GM18502 (cell line): ENCODE measurements at regions not wholly inside any gene's neighbourhood (a gene's known extent, or its start where the extent isn't known, plus 50 kb on each side); places are given as distances from the start of the nearest gene placed in this dataset.

ENCODE experiments used
- ATAC-seq: cut with Tn5 transposase; IDR thresholded peaks from one replicate; pipeline ENCODE4 v1.9.1; 2021; ENCODE audit warnings: mild to moderate bottlenecking; ENCODE audit not compliant: unreplicated experiment, poor library complexity

DNA sequence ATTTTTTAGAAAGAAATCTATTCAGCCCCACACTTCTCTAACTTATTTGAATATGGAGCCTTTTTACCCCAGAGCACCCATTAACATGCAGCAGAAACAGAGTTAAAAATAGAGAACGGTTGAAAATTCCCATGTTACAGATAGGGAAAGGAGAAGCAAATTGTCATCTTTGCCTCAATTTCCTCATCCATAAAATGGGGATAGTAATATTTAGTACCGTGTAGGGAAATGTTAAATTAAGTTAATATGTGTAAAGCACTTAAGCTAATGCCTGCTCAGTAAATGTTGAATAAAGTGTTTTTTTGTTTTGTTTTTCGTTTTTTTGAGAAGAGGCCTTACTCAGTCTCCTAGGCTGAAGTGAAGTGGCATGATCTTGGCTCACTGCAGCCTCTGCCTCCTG lies 50.3 kb downstream of the NAV1 start:
- no peak for ATAC-seq

GRCh38 chr1:201590474-201590873 lies 51.5 kb downstream of the NAV1 start:
- no peak for ATAC-seq

DNA sequence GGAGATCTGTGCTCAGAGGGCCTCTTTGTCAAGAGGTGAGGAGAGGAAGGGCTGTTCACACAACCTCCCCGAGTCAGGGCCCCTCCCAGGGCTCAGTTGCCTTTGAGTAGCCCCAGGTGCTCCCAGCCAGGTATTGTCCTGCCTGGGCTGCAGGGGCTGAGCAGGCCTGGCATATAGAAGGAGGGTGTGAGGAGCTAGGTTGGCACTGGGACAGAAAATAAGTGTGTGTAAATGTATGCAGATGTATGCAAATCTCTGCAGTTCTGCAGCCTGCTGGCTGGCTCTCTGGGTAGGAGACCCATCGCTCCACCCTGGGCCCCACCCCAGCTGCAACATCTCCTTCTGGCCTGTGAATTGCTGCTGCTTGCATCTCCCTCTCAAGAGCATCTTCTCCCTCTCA lies 52.4 kb downstream of the NAV1 start:
- no peak for ATAC-seq

DNA sequence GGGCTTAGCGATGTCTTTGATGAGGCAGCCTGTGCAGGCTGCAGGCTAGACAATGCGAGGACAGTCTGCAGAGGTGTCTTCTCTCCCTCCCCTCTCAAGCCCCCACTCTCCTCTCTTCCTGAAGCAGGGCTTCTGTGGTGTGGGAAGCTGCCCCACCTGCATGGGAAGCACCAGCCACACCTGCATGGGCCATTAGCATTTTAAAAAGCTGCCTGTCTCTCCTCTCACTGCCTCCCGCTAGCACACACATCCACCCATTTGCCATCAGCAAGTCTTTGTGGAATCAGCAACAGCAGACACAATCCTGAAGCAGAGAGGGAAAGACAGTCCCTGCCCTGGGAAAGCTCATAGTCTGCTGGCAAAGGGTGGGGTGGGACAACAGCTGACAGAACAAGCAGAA lies 53.1 kb downstream of the NAV1 start:
- ATAC-seq, result no peak

GRCh38 chr1:201593200-201593921 lies 54.4 kb downstream of the NAV1 start:
- no peak for ATAC-seq

GRCh38 chr1:201594575-201595245 lies 55.8 kb downstream of the NAV1 start:
- no peak for ATAC-seq

DNA sequence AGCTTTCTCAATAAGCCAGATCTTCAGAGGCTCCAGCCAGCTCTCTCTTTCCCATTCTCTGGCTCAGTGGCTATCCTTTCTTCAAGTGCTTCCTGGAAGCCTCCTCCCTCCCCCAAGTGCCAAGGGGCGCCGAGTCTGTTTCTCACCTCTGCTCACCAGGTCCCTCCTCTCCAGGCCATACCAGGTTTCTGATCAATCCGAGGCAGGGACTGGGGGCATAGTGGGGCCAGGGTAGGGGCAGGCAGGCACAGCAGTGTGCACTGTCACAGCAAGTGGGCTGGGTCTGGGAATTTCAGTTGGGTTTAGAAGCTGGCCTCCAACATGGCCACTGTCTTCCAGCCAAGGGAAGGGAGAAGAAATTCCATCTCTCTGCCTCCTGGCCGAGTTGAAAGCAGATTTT lies 56.5 kb downstream of the NAV1 start:
- no peak for ATAC-seq

GRCh38 chr1:201596101-201596868 lies 57.4 kb downstream of the NAV1 start:
- no peak for ATAC-seq

DNA sequence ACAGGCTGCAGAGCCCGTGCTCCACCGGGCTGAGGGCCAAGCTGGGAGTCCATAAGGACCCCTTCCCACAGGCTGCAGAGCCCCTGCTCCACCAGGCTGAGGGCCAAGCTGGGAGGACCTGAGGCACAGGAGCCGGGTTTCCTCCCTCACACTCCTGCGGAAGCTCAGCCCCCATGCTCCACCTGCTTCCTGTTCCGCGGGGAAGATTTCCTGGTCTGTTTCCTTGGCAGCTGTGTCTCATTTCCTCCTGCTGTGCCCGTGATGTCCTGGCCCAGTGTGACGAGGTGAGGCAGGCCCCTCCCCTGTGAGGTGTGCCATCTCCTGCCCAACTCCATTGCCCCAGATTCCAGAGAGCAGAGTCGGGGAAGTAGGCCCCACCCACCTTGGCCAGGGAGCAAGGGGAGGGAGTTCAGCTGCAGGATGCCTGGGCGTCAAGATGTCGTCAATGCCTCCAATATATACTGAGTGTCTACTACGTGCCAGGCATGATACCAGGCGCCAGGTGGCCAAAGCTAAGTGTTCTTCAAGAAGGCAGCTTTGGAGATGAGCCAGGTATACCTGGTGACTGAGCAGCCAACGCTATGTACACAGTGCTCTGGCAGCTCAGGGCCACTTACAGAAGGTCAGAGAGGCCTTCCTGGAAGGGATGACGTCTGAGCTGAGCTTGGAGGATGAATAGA lies 58.8 kb downstream of the NAV1 start:
- no peak for ATAC-seq

DNA sequence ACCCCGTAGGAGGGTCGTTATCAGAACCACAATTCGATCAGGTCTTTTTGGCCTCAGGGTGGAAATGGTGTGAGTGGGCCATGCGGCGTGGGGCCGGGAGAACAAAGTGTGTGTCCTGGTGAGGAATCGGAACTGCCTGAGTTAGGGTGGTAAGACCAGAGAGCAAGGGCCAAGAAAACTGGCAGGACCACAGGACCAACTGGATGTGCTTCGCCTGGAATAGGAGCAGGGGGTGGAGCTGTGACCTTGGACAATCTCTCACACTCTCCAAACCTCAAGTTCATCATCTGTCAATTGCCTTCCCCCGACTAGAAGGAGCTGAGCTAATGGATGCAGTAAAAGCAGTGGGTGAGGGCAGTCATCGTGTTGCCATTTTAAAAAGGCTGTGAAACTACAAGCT lies 59.5 kb downstream of the NAV1 start:
- ATAC-seq, result no peak

DNA sequence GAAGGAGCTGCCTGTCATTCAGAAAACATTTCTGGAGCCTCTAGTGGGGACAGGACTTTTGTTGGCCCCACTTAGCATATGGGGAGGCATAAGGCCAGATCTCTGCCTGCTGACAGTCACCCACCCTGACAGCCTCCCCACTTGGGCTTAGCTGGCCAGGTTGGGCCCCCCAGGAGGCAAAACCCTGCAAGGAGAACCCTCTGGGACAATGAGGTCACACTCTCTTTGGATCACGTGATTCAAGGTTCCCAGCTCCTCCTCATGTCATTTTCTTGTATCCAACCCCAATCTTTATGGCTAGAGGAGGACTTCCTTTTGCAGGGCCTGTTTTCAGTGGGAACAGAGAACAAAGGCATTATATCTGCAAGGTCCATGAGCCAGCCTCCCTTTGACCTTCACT lies 60.0 kb downstream of the NAV1 start:
- no peak for ATAC-seq

DNA sequence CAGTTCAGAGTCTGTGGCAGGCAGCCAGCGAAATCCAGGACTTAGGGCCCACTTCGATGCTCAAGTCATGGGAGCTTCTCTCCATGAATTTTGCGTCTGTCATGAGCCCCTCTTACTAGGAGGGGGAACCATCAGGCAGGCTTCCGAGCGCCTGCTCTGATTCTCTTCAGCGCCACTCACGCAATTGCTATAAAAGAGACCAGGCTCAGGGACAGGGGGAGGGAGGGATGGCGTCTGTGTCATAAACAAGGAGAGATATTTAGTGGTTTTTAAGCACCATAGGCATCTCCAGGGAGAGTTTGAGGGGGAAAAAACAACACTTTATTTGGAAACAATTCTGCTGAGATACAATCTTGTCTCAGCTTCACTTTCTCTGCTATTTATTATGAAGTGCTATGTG lies 60.6 kb downstream of the NAV1 start:
- ATAC-seq, result no peak

DNA sequence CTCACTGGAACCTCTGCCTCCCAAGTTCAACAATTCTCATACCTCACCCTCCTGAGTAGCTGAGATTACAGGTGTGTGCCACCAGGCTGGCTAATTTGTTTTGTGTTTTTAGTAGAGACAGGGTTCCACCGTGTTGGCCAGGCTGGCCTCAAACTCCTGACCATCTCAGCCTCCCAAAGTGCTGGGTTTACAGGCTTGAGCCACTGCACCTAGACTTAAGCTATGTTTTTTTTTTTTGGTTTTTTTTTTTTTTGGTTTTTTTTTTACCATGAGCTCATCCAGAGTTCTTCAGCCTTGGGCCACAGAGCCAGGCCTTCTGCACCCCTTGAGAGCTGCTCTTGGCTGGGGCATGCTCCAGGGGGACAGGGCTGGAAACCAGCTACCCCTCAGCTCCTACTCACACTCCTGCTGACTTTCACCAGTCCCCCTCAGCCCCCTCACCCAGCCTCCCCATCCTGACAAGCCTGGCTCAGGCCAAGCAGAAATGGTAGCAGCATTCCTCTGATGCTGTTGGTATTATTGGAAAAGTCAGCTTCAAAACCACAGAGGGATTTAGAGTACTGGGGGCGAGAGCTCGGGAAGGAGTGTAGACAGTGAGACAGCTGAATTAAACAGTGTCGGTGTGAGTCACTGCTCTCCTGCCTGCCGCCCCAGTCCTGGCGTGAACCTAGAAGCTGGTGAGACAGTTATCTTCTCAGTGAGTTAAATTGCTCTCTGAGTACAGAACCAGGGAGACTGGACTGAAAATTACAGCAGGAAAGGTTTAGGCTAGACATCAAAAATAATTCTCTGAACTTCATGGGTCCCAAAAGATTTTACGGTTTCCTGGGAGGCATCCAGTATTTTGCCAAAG lies 63.7 kb downstream of the NAV1 start:
- no peak for ATAC-seq

GRCh38 chr1:201603613-201604232 lies 64.8 kb downstream of the NAV1 start:
- no peak for ATAC-seq

- ATAC-seq, result no peak
Measured at GRCh38 chr1:201605385-201606010, 66.6 kb downstream of the NAV1 start.

- no peak for ATAC-seq
Measured at GRCh38 chr1:201606096-201606495, 67.2 kb downstream of the NAV1 start.

DNA sequence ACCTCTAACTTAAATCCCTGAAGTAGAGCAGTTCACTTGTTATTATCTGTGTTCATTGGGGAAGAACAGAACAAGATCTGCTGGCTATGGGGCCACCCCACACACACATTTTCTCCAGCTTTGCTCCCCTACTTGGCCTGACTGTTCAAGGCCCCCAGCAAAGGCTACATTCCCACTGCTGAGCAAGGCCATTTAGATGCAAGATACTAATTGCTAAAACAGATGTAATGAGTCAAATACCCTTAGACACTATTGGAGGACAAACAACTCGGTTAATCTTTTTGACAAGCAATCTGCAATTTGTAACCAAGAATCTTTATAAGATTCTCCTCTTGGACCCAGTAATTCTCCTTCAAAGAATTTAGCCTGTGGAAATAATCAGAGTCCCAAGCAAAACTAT lies 67.7 kb downstream of the NAV1 start:
- ATAC-seq, result no peak

DNA sequence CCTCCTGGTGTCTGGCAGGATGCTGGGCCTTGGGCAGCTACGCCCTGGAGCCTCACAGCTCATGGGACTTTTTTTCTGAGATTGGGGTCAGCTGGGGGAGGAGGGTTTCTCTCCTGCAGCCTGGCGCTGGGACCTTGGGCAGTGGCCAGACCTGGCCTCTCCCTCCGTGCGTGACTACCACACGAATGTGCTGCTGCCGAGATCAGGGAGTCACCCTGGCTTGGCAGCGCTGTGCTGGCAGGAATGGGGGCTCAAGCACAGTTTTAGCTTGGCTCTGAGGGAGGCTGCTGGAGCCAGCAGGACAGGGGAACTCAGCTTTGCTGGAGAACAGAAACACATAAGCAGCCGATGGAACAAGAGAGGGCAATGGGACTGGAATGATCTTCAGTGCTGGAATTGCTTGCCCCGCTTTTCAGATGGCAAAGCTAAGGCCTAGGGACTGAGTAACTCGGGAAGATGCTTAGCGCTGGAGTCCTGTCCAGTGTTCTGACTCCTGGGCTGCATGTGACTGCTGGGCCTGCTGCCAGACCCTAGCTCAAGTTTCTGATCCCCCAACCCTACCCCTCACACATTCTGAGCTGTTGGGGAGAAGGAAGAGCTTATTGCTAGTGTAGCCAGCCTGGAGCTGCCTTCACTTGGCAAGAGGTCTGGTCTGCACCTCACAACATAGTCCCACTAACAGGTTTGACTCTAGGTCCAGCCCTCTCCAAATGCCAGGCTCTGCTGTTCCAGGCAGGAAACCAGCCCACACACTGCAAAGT lies 69.9 kb downstream of the NAV1 start:
- no peak for ATAC-seq
